Tibial artery (tissue), 4 donors: ENCODE measurements at regions not wholly inside any gene's neighbourhood (a gene's known extent, or its start where the extent isn't known, plus 50 kb on each side); places are given as distances from the start of the nearest gene placed in this dataset.

Experiments used
- DNase-seq, 2 donors: peaks; one replicate each; pipeline ENCODE4 v3.0.0-alpha.2; 2019
- H3K27ac ChIP-seq, 2 donors: fragments of 200-600 bp; sonication (generic) in 1 of 2; 1 replicate in 1 of 2; 2 replicates in 1 of 2; pipeline ENCODE4 v1.5.1; 2018 to 2019; ENCODE audit warnings: mild to moderate bottlenecking in 1 of 2
- H3K27me3 ChIP-seq, 2 donors: fragments of 200-600 bp; sonication (generic) in 1 of 2; one replicate each; pipeline versions ENCODE4 v1.5.1 to v1.6.0; 2016 to 2019
- H3K36me3 ChIP-seq, 3 donors: fragments of 200-600 bp; sonication (generic) in 2 of 3; one replicate each; pipeline ENCODE4 v1.5.1; 2016 to 2019; ENCODE audit warnings: mild to moderate bottlenecking in 2 of 3
- H3K4me1 ChIP-seq, 4 donors: fragments of 200-600 bp; sonication (generic) in 2 of 4; 1 replicate in 3 of 4; 2 replicates in 1 of 4; pipeline ENCODE4 v1.5.1; 2016 to 2019
- H3K4me3 ChIP-seq, 2 donors: fragments of 200-600 bp; sonication (generic) in 1 of 2; 1 replicate in 1 of 2; 2 replicates in 1 of 2; pipeline ENCODE4 v1.5.1; 2018 to 2019; ENCODE audit warnings: mild to moderate bottlenecking in 2 of 2
- H3K9me3 ChIP-seq, 3 donors: fragments of 200-600 bp; sonication (generic) in 1 of 3; one replicate each; pipeline ENCODE4 v1.5.1; 2016 to 2019
- intact Hi-C: fragments of 100-400 bp; cut with DNase I; formaldehyde crosslinking; loops from one replicate; pipeline ENCODE4 v1.15.0; 2023; ENCODE audit warnings: low total_unique reads
- TF ChIP-seq, protein P1 (sequence below), 2 experiments: fragments of 200-600 bp in 1 of 2; fragments of 450-650 bp in 1 of 2; IDR thresholded peaks; one replicate each; pipeline ENCODE4 v1.5.1; 2017 to 2019; ENCODE audit warnings: antibody characterized with exemption in 2 of 2, mild to moderate bottlenecking in 1 of 2, moderate library complexity in 1 of 2

DNA sequence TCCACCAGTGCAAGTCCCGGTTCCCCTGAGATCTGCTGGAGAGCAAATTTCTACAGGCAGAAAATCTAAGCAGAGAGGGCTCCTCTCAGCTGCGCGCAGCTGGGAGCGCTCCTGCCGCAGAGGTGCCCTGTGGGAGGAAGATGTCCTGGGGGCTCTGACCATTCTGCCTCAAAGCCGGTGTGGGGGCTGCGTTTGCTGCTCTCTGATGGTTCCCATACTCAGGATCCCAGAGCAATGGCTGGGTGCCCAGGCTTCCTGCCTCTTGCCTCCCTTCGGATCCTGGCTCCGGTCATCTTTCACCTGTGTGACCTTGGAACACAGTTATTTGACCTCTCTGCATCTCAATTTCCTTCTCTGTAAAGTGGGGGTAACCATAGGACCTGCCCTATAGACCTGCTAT lies 434.2 kb downstream of the ZNF521 start:
- intact Hi-C loops = no loop called here
- no peaks in the 10 kb centered on the region for H3K9me3 ChIP-seq
- peaks cover 0 to 3% of the 10 kb centered on the region in 2 donors for H3K27me3 ChIP-seq
- H3K36me3 ChIP-seq = no peaks in the 10 kb centered on the region
- no peak overlapping the region for H3K4me3 ChIP-seq
- H3K27ac ChIP-seq = no peak overlapping the region
- DNase-seq = no peak
- H3K4me1 ChIP-seq = no peaks in the 10 kb centered on the region
- TF ChIP-seq, protein P1, sequence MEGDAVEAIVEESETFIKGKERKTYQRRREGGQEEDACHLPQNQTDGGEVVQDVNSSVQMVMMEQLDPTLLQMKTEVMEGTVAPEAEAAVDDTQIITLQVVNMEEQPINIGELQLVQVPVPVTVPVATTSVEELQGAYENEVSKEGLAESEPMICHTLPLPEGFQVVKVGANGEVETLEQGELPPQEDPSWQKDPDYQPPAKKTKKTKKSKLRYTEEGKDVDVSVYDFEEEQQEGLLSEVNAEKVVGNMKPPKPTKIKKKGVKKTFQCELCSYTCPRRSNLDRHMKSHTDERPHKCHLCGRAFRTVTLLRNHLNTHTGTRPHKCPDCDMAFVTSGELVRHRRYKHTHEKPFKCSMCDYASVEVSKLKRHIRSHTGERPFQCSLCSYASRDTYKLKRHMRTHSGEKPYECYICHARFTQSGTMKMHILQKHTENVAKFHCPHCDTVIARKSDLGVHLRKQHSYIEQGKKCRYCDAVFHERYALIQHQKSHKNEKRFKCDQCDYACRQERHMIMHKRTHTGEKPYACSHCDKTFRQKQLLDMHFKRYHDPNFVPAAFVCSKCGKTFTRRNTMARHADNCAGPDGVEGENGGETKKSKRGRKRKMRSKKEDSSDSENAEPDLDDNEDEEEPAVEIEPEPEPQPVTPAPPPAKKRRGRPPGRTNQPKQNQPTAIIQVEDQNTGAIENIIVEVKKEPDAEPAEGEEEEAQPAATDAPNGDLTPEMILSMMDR (IDR thresholded peaks at IDR 0.05) = no peak

DNA sequence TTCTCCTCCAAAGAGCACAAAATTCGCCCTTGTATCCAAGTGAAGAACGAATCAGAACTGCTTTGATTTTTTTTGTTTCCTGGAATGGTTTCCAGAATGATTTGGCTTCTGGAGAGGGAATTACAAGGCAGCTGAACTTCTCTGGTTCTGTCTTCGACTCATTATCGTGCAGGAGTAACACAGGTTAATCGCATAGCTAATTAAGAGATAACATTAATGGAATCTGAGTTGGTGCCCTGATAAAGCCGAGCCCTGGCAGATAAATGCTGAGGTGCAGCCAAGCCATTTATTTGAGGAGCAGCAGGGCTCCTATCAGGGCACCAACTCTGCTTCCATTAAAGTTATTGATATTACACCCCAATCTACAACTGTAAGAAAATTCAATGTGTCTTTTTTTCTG lies 433.7 kb downstream of the ZNF521 start:
- H3K9me3 ChIP-seq = no peaks in the 10 kb centered on the region
- peaks cover 0 to 3% of the 10 kb centered on the region in 2 donors for H3K27me3 ChIP-seq
- H3K36me3 ChIP-seq = no peaks in the 10 kb centered on the region
- H3K4me1 ChIP-seq = no peaks in the 10 kb centered on the region
- intact Hi-C loops = no loop called here
- no peak overlapping the region for H3K27ac ChIP-seq
- no peak overlapping the region for H3K4me3 ChIP-seq
- TF ChIP-seq, protein P1 (IDR thresholded peaks at IDR 0.05) = no peak
- DNase-seq = no peak

DNA sequence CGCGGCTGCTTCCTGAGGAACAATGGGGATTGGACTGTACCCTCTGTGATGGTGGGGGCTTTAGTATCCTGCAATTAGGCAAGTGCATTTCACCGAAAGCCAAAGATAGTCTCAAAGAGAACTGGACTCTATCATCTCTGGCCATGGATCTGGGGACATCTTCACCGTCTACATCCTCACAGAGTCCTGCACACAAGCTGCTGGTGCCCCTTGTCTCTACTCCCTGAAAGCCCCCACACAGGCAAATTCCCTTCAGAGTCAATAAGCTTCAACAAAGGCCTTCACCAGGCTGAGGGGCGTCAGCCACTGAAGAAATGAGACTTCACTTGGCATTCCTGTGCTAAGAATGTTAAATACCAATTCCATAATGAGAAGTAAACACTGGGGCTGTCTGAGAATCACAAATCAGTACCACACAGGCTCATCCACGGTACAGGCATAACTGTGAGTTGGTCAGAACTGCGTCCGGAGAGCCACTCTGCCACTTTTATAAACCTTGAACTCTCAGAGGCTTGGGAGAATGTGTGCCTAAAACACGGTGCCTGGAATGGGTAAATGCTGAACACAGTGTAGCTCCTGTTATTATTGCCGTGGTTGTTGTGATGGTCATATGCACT lies 432.7 kb downstream of the ZNF521 start:
- H3K27me3 ChIP-seq = peaks cover 0 to 3% of the 10 kb centered on the region in 2 donors
- H3K36me3 ChIP-seq = no peaks in the 10 kb centered on the region
- intact Hi-C loops = no loop called here
- H3K9me3 ChIP-seq = no peaks in the 10 kb centered on the region
- H3K4me3 ChIP-seq = no peak overlapping the region
- no peak overlapping the region for H3K27ac ChIP-seq
- H3K4me1 ChIP-seq = no peaks in the 10 kb centered on the region
- DNase-seq = no peak
- TF ChIP-seq, protein P1 (IDR thresholded peaks at IDR 0.05) = no peak

DNA sequence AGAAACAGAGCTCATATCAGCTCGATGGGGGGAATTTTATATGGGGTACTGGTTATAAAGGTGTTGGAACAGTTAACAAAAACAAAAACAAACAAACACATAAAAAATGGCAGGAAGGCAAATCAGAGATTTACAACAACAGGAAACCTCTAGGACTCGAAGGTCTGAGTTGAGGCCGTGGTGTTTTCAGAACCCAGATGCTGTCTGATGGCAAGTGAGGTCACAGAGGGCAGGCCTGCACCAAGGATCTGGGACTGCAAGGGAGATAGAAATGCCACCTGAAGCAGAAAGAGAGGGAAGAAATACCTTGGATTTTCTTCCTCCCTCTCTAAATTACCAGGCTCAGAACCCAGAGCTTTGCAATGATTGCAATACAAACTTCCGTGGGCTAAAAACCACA lies 429.5 kb downstream of the ZNF521 start:
- Histone ChIP-seq H3K27ac (no peak overlapping the region), H3K27me3 (peaks cover 0 to 3% of the 10 kb centered on the region in 2 donors), H3K4me3 (no peak overlapping the region), H3K36me3 (no peaks in the 10 kb centered on the region), H3K4me1 (no peaks in the 10 kb centered on the region), H3K9me3 (no peaks in the 10 kb centered on the region)
- intact Hi-C loops = no loop called here
- TF ChIP-seq, protein P1 (IDR thresholded peaks at IDR 0.05) = no peak
- DNase-seq = no peak

DNA sequence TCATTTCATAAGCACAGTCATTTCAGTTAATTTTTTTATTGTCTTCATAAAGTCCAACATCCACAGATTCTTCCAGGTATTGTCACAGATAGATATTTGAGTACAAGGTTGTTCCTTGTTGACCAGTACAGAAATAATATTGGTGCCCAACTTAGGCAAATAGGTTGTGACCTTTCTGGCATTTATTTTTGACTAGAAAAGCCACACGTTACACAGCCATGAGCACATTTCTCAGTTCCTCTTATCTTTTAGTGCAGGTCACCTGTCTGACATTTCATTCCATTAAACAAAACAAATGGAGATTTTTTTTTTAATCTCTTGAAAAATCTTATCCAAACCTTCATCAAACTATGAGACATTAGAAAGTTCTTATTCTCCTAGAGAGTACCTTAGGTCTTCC lies 428.8 kb downstream of the ZNF521 start:
- no peak overlapping the region for H3K4me3 ChIP-seq
- H3K36me3 ChIP-seq = no peaks in the 10 kb centered on the region
- TF ChIP-seq, protein P1 (IDR thresholded peaks at IDR 0.05) = no peak
- intact Hi-C loops = no loop called here
- no peaks in the 10 kb centered on the region for H3K4me1 ChIP-seq
- no peaks in the 10 kb centered on the region for H3K9me3 ChIP-seq
- no peak overlapping the region for H3K27ac ChIP-seq
- no peak for DNase-seq
- H3K27me3 ChIP-seq = no peaks in the 10 kb centered on the region
